Thoracic aorta (tissue), 2 donors: ENCODE measurements at regions not wholly inside any gene's neighbourhood (a gene's known extent, or its start where the extent isn't known, plus 50 kb on each side); places are given as distances from the start of the nearest gene placed in this dataset.

Experiments used
- ATAC-seq: fragments of 150-250 bp; one replicate; pipeline ENCODE4 v1.8.0; 2017; ENCODE audit warnings: low read depth; ENCODE audit not compliant: insufficient number of reproducible peaks, low FRiP score
- DNase-seq: peaks from one replicate; pipeline ENCODE4 v3.0.0-alpha.2; 2020; ENCODE audit warnings: low spot score
- H3K27ac ChIP-seq, 2 donors: fragments of 200-600 bp; sonication (generic); 1 replicate in 1 of 2; 2 replicates in 1 of 2; pipeline ENCODE4 v1.5.1; 2016; ENCODE audit warnings: mild to moderate bottlenecking in 2 of 2, moderate library complexity in 2 of 2
- H3K27me3 ChIP-seq: fragments of 200-600 bp; sonication (generic); replicated peaks from 2 replicates; pipeline ENCODE4 v1.6.0; 2016; ENCODE audit warnings: mild to moderate bottlenecking; ENCODE audit not compliant: insufficient read depth
- H3K36me3 ChIP-seq: fragments of 200-600 bp; sonication (generic); one replicate; pipeline ENCODE4 v1.5.1; 2016
- H3K4me1 ChIP-seq, 2 donors: fragments of 200-600 bp; sonication (generic); 1 replicate in 1 of 2; 2 replicates in 1 of 2; pipeline versions ENCODE4 v1.5.1 to v1.6.0; 2016; ENCODE audit warnings: low read depth in 2 of 2, mild to moderate bottlenecking in 1 of 2; ENCODE audit not compliant: control insufficient read depth in 1 of 2
- H3K4me3 ChIP-seq: fragments of 200-600 bp; sonication (generic); 2 replicates; pipeline ENCODE4 v1.5.1; 2016; ENCODE audit warnings: mild to moderate bottlenecking
- H3K9me3 ChIP-seq: fragments of 200-600 bp; sonication (generic); 2 replicates; pipeline ENCODE4 v1.5.1; 2016
- CTCF ChIP-seq: fragments of 200-600 bp; sonication (generic); IDR thresholded peaks from one replicate; pipeline ENCODE4 v1.5.1; 2019; ENCODE audit warnings: antibody characterized with exemption

- DNase-seq (no peak), ATAC-seq (no peak)
- Histone ChIP-seq H3K27ac (no peak overlapping the region), H3K36me3 (no peaks in the 10 kb centered on the region), H3K27me3 (no peaks in the 10 kb centered on the region), H3K4me1 (peaks cover 9 to 27% of the 10 kb centered on the region in 2 donors), H3K4me3 (no peak overlapping the region), H3K9me3 (no peaks in the 10 kb centered on the region)
- TF ChIP-seq CTCF: no peak
Measured at GRCh38 chr14:85336257-85336656, 193.7 kb upstream of the FLRT2 start.

- no peak for TF ChIP-seq CTCF
- H3K27me3 ChIP-seq: no peaks in the 10 kb centered on the region
- no peaks in the 10 kb centered on the region for H3K9me3 ChIP-seq
- H3K27ac ChIP-seq: no peak overlapping the region
- H3K4me1 ChIP-seq: peaks cover 9 to 22% of the 10 kb centered on the region in 2 donors
- ATAC-seq: no peak
- H3K4me3 ChIP-seq: no peak overlapping the region
- DNase-seq: no peak
- no peaks in the 10 kb centered on the region for H3K36me3 ChIP-seq
Measured at GRCh38 chr14:85336817-85337216, 193.1 kb upstream of the FLRT2 start.

- no peak for TF ChIP-seq CTCF
- H3K9me3 ChIP-seq: no peaks in the 10 kb centered on the region
- no peak for DNase-seq
- no peaks in the 10 kb centered on the region for H3K27me3 ChIP-seq
- H3K27ac ChIP-seq: no peak overlapping the region
- no peak for ATAC-seq
- H3K36me3 ChIP-seq: no peaks in the 10 kb centered on the region
- no peak overlapping the region for H3K4me3 ChIP-seq
- H3K4me1 ChIP-seq: peaks cover 6 to 26% of the 10 kb centered on the region in 2 donors
Measured at GRCh38 chr14:85338895-85339294, 191.0 kb upstream of the FLRT2 start.

- TF ChIP-seq CTCF: no peak
- no peak for ATAC-seq
- H3K27ac ChIP-seq: no peak overlapping the region
Measured at GRCh38 chr14:85342858-85343607, 186.9 kb upstream of the FLRT2 start.

GRCh38 chr14:85344171-85344570 is 185.8 kb upstream of the FLRT2 start:
- no peak for TF ChIP-seq CTCF
- H3K4me1 ChIP-seq: peaks cover 0 to 12% of the 10 kb centered on the region in 2 donors
- H3K4me3 ChIP-seq: no peak overlapping the region
- H3K9me3 ChIP-seq: no peaks in the 10 kb centered on the region
- H3K27me3 ChIP-seq: no peaks in the 10 kb centered on the region
- ATAC-seq (no peak), DNase-seq (no peak)
- H3K27ac ChIP-seq: no peak overlapping the region
- no peaks in the 10 kb centered on the region for H3K36me3 ChIP-seq

More at GRCh38 chr14:85342858-85343607, 186.9 kb upstream of the FLRT2 start:
- no peak for DNase-seq
- H3K4me3 ChIP-seq: no peak overlapping the region
- no peaks in the 10 kb centered on the region for H3K27me3 ChIP-seq
- H3K9me3 ChIP-seq: no peaks in the 10 kb centered on the region
- H3K36me3 ChIP-seq: no peaks in the 10 kb centered on the region
- peaks cover 0 to 12% of the 10 kb centered on the region in 2 donors for H3K4me1 ChIP-seq
